ENCODE measurements at regions not wholly inside any gene's neighbourhood (a gene's known extent, or its start where the extent isn't known, plus 50 kb on each side); places are given as distances from the start of the nearest gene placed in this dataset.

DNA sequence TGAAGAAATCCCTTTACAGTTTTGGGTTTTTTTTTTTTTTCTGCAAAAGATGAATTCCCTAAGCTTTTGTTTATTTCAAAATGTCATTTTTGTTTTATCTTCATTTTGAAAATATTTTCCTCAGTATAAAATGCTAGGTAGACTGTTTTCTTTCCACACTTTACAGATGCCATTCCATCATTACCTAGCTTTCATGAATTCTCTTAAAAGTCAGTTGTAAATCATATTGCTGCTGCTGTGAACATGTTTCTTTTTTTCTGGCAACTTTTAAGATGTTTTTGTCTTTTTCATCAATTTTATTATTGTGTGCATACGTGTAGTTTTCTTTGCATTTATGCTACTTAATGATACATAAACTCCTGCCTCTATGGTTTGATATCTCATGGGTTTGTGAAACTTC lies 168.3 kb downstream of the FAXC start:
- peaks cover 0 to 16% of the 10 kb centered on the region in 2 donors for H3K9me3 ChIP-seq
- intact Hi-C loops (cut with DNase I; ENCODE audit: low total_unique reads): no loop called here
- H3K27me3 ChIP-seq: no peaks in the 10 kb centered on the region
- no peak overlapping the region for H3K27ac ChIP-seq
- H3K4me3 ChIP-seq: no peak overlapping the region
- TF ChIP-seq POLR2AphosphoS5 (IDR thresholded peaks at IDR 0.05) (no peak), POLR2A (IDR thresholded peaks at IDR 0.05) (no peak)
- TF ChIP-seq, protein P1, sequence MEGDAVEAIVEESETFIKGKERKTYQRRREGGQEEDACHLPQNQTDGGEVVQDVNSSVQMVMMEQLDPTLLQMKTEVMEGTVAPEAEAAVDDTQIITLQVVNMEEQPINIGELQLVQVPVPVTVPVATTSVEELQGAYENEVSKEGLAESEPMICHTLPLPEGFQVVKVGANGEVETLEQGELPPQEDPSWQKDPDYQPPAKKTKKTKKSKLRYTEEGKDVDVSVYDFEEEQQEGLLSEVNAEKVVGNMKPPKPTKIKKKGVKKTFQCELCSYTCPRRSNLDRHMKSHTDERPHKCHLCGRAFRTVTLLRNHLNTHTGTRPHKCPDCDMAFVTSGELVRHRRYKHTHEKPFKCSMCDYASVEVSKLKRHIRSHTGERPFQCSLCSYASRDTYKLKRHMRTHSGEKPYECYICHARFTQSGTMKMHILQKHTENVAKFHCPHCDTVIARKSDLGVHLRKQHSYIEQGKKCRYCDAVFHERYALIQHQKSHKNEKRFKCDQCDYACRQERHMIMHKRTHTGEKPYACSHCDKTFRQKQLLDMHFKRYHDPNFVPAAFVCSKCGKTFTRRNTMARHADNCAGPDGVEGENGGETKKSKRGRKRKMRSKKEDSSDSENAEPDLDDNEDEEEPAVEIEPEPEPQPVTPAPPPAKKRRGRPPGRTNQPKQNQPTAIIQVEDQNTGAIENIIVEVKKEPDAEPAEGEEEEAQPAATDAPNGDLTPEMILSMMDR (IDR thresholded peaks at IDR 0.05): no peak
- no peak for DNase-seq (ENCODE audit: low spot score in 2 of 2)
- no peaks in the 10 kb centered on the region for H3K36me3 ChIP-seq
- no peaks in the 10 kb centered on the region for H3K4me1 ChIP-seq

DNA sequence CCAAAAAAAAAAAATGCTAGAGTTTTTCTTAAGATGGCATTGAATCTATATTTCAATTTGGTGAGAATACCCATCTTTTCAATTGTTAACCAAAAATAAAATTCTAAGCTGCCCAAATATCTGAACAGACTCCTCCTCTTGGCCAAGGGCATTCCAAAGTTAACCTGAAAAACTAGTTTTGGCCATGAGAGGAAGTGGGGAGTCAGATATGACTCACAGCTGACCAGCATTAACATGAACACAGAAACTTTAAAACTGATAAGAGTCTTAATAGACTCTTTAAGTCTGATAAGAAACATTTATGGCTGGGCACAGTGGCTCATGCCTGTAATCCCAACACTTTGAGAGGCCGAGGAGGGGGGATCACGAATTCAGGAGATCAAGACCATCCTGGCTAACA lies 171.3 kb downstream of the FAXC start:
- intact Hi-C loops (cut with DNase I; ENCODE audit: low total_unique reads): loop anchor here (2.0 kb wide), 1 partner anchor 53 kb away; no protein-coding TSS in a partner anchor
- Histone ChIP-seq H3K4me3 (no peak overlapping the region), H3K27me3 (no peaks in the 10 kb centered on the region), H3K27ac (no peak overlapping the region), H3K4me1 (no peaks in the 10 kb centered on the region), H3K9me3 (peaks cover 0 to 16% of the 10 kb centered on the region in 2 donors), H3K36me3 (no peaks in the 10 kb centered on the region)
- no peak for DNase-seq (ENCODE audit: low spot score in 2 of 2)
- TF ChIP-seq POLR2A (IDR thresholded peaks at IDR 0.05): no peak
- no peak for TF ChIP-seq POLR2AphosphoS5 (IDR thresholded peaks at IDR 0.05)

DNA sequence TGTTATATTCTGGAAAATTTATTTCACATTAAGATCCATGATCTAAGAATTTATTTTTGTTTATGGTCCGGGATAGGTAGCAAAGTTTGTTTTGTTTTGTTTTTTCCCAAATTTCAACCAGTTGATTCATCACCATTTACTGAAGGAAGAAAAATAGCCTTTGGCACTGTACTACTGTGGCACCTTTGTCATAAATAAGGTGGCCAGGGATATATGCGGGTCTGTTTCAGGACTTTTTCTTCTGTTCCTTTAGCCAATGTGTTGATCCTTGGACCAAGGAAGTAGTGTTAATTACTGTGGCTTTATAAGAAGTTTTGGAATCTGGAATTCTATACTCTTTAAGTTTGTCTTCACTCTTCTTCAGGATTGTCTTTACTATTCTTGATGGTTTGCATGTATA lies 171.7 kb downstream of the FAXC start:
- no peaks in the 10 kb centered on the region for H3K36me3 ChIP-seq
- no peaks in the 10 kb centered on the region for H3K4me1 ChIP-seq
- H3K27me3 ChIP-seq: no peaks in the 10 kb centered on the region
- TF ChIP-seq, protein P1 (IDR thresholded peaks at IDR 0.05): no peak
- no peak for TF ChIP-seq POLR2AphosphoS5 (IDR thresholded peaks at IDR 0.05)
- H3K4me3 ChIP-seq: no peak overlapping the region
- peaks cover 0 to 16% of the 10 kb centered on the region in 2 donors for H3K9me3 ChIP-seq
- DNase-seq (ENCODE audit: low spot score in 2 of 2): no peak
- H3K27ac ChIP-seq: no peak overlapping the region
- intact Hi-C loops (cut with DNase I; ENCODE audit: low total_unique reads): loop anchor here (2.0 kb wide), 1 partner anchor 53 kb away; no protein-coding TSS in a partner anchor

DNA sequence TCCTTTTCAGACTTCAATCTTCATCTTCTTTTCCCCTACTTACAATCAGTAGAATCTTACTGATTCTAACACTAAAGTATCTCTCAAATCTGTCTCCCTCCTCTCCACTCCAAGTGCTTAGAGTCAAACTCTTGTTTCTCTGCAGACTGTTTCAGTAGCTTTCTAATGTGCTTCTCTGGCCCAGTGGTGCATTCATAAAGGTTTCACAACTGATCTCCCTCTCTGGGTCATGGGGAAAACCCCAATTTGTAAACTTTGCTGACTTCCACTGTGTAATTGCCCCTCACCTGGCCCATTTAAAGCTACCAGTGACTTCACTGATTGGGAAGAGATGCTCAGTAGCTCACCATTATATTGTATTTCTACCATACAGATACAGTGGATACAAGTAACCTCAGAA lies 183.6 kb downstream of the FAXC start:
- H3K4me1 ChIP-seq: no peaks in the 10 kb centered on the region
- H3K27ac ChIP-seq: no peak overlapping the region
- no peaks in the 10 kb centered on the region for H3K36me3 ChIP-seq
- H3K27me3 ChIP-seq: no peaks in the 10 kb centered on the region
- H3K4me3 ChIP-seq: no peak overlapping the region
- TF ChIP-seq POLR2A (IDR thresholded peaks at IDR 0.05): no peak
- TF ChIP-seq POLR2AphosphoS5 (IDR thresholded peaks at IDR 0.05): no peak
- TF ChIP-seq, protein P1 (IDR thresholded peaks at IDR 0.05): no peak
- intact Hi-C loops (cut with DNase I; ENCODE audit: low total_unique reads): no loop called here
- no peaks in the 10 kb centered on the region for H3K9me3 ChIP-seq
- DNase-seq (ENCODE audit: low spot score in 2 of 2): no peak

DNA sequence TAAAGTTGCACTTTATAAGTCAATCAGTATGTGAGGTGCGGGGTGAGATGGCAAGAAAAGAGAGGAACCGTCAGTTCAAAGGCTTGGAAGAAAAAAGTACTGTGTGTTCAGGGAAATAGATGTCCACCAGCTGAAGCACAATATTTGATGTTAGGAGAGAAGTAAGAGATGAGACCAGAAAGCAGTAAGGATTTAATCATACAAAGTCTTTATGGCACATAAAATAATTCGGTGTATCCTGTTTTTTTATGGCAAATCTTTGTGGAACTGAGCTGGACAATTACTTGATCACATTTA lies 197.2 kb downstream of the FAXC start:
- TF ChIP-seq POLR2A (IDR thresholded peaks at IDR 0.05): no peak
- TF ChIP-seq, protein P1 (IDR thresholded peaks at IDR 0.05): no peak
- TF ChIP-seq POLR2AphosphoS5 (IDR thresholded peaks at IDR 0.05): no peak
- no peak overlapping the region for H3K27ac ChIP-seq
- H3K9me3 ChIP-seq: no peaks in the 10 kb centered on the region
- H3K4me1 ChIP-seq: no peaks in the 10 kb centered on the region
- no peaks in the 10 kb centered on the region for H3K27me3 ChIP-seq
- no peak for DNase-seq (ENCODE audit: low spot score in 2 of 2)
- intact Hi-C loops (cut with DNase I; ENCODE audit: low total_unique reads): no loop called here
- no peaks in the 10 kb centered on the region for H3K36me3 ChIP-seq
- H3K4me3 ChIP-seq: no peak overlapping the region

Measured in breast epithelium (tissue), 4 donors.